Neural progenitor cell (in vitro differentiated cells): ENCODE measurements at regions not wholly inside any gene's neighbourhood (a gene's known extent, or its start where the extent isn't known, plus 50 kb on each side); places are given as distances from the start of the nearest gene placed in this dataset.

ENCODE experiments used
- EZH2phosphoT487 ChIP-seq: fragments of 200-600 bp; sonication (generic); IDR thresholded peaks from 2 replicates; pipeline ENCODE4 v1.6.1; 2017; ENCODE audit warnings: antibody characterized with exemption
- TF ChIP-seq, protein P1 (sequence below): fragments of 200-600 bp; sonication (generic); IDR thresholded peaks from 2 replicates; pipeline ENCODE4 v1.5.1; 2017; ENCODE audit warnings: antibody characterized with exemption, mild to moderate bottlenecking

DNA sequence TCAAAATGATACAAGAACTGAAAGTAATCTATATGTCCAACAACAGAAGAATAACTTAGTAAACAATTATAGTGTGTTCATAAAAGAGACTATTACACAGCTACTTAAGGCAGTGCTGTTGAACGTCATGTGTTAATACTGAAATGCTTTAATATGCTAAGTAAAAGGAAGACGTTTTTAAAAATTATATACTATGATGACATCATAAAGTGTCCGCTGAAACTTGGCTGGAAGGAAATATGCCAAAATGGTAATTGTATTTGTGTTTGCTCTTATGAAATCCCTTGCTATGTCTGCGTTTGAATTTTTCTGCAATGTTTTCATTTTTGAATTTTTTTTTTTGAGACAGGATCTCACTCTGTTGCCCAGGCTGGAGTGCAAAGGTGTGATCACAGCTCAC lies 679.3 kb downstream of the DHX35 start:
- TF ChIP-seq, protein P1, sequence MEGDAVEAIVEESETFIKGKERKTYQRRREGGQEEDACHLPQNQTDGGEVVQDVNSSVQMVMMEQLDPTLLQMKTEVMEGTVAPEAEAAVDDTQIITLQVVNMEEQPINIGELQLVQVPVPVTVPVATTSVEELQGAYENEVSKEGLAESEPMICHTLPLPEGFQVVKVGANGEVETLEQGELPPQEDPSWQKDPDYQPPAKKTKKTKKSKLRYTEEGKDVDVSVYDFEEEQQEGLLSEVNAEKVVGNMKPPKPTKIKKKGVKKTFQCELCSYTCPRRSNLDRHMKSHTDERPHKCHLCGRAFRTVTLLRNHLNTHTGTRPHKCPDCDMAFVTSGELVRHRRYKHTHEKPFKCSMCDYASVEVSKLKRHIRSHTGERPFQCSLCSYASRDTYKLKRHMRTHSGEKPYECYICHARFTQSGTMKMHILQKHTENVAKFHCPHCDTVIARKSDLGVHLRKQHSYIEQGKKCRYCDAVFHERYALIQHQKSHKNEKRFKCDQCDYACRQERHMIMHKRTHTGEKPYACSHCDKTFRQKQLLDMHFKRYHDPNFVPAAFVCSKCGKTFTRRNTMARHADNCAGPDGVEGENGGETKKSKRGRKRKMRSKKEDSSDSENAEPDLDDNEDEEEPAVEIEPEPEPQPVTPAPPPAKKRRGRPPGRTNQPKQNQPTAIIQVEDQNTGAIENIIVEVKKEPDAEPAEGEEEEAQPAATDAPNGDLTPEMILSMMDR = no peak
- no peak for TF ChIP-seq EZH2phosphoT487
